ENCODE measurements at regions not wholly inside any gene's neighbourhood (a gene's known extent, or its start where the extent isn't known, plus 50 kb on each side); places are given as distances from the start of the nearest gene placed in this dataset.
A peak's percentile ranks its signal among the peaks of the same experiment; 100 is the strongest.
"Not testable (repeated sequence)": the region's sequence is repeated elsewhere in the genome, so short reads cannot be mapped to it uniquely, and the experiment has no call there.

- no peak for DNase-seq
Measured at GRCh38 chr2:43146083-43146482, 80.3 kb downstream of the ZFP36L2 start.

DNA sequence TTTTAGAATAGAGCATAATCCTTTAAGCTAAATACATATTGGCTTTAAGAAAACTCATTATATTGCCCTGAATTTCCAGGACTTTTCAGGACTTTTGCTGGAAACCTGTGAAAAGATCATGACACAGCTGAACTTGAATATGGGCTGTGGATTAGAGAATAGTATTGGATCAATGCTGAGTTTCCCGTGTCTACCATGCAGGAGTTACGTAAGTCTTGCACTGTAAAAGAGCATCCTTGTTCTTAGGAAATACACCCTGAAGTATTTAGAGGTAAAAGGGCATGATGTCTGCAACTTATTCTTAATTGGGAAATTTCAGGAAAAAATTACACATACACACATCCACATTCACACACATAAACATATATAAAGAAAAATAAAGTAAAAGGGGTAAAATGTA, 82.1 kb downstream of the ZFP36L2 start:
- peak; percentile 78 for DNase-seq

DNA sequence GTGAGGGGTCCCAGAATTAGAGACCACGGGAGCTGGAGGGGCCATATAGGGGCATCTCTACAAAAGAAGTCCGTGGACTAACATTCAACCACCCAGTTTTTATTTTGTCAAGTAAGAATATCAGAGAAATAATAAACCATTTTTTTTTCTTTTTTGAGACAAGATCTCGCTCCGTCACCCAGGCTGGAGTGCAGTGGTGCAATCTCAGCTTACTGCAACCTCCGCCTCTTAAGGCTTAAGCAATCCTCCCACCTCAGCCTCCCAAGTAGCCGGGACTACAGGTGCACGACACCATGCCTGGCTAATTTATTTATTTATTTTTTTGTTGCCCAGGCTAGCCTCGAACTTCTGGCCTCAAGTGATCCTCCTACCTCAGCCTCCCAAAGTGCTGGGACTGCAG, 82.7 kb downstream of the ZFP36L2 start:
- no peak for DNase-seq

GRCh38 chr2:43142921-43143438, 83.4 kb downstream of the ZFP36L2 start:
- peak; percentile 31 for DNase-seq

GRCh38 chr2:43141636-43142151, 84.7 kb downstream of the ZFP36L2 start:
- not testable (repeated sequence) for DNase-seq

GRCh38 chr2:43139996-43140621, 86.3 kb downstream of the ZFP36L2 start:
- no peak for DNase-seq

GRCh38 chr2:43139501-43139900, 86.9 kb downstream of the ZFP36L2 start:
- no peak for DNase-seq

- DNase-seq: no peak
Measured at GRCh38 chr2:43138441-43138840, 88.0 kb downstream of the ZFP36L2 start.

DNA sequence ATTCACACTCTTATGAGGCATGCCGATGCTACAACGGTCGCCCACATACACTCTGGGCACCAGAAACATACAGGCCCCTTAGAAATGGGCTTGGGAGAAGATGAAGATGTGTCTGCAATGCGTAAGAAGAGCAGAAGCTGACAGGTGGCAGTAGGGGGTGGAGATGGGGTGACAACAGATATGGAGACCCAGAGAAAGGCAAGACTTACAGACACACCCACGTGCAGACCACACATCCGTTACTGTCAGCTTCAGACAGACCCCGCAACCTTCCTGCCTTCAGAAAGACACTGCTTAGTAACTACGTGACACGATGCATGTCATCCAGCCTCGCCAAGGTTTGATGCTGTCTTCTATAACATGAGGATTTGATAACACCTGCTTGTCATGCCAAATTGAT, 89.5 kb downstream of the ZFP36L2 start:
- DNase-seq: no peak

DNA sequence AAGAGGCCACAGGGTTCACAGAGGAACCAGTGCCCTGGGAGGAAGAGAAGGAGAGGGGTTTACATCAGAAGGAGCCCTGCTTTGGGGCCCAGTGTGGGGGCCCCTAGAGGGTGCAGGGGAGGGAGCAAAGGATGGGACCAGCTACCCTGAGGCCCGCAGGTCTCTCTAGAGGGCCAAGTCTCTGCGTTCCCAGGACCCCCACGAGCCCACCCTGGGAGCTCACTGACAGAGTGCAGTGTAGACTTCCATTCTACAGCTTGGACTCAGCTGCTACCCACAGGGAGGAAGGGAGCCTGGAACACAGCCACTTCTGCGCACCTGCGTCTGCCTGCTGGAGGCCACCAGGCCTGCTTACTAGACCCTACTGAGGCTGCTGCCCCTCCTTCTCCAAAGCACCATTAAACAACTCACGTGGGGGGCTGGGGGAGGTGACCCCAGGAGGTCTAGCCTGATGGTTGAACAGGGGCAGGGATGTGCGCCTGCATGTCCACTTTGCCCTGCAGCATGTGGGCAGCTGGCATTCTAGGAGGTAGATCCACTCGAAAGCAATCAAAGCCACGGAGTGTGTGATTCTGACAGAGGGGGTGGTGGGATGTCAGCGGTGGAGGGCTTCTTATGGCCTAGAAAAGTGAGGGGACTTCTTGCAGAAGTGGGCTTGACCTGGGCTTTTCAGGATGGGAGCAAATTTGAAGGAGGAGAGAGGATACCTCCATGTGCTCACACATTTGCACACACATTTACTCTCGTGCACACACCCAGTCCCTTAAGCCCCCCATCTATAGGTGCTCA, 90.2 kb downstream of the ZFP36L2 start:
- DNase-seq: no peak

- DNase-seq: no peak
Measured at GRCh38 chr2:43135583-43135982, 90.8 kb downstream of the ZFP36L2 start.

DNA sequence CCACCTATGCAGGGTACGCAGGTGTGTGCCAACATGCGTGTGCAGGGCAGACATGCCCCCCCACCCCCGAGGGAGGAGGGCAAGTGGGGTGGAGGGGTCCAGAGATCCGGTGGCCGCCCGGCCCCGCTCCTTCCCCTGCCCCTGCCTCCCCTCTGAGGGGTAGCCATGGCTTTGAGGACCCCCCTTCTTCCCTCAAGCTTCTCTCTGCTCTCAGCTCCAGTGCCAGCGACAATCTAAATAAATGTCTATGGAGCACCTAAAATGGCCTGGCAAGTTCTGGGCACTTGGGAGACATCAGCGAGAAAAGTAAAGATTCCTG, 91.9 kb downstream of the ZFP36L2 start:
- DNase-seq: no peak

DNA sequence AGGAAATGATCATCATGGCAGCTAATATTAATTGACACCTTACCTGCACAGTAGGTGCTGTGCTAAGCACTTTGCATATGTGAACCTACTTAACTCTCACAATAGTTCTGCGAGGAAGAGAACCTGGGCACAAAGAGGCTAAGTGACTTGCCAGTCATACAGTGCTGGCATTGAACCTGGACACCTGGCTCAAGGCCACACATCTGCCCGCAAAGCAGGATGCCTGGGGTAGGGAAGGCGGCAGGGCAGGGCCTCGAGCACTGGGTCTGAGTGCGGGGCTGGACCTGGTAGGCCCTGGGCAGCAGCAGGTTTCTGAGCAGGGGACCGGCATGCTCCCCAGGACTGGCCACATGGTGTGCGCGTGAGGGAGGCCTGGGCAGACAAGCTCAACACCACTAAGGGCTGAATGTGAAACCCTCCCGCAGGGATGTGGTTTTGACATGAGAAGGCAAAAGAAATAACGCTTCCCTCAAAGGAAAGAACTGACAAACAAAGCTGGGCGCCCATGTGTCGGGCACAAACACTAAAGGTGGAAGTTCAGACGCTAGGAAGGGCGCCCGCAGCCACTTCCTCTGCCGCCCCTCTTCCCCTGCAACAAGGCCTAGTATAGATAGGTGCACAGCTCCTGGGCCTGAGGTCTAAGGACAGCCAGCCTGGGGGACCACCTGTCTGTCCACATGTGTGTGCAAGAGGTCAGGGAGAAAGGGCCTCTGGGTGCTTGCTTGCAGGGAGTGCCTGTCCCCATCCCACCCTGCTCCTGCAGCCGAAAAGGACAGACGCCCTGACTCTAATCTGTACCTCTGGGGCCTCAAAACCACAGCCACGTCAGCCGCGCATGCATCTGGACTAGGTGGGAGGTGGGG, 92.5 kb downstream of the ZFP36L2 start:
- peak; percentile 56 for DNase-seq

DNA sequence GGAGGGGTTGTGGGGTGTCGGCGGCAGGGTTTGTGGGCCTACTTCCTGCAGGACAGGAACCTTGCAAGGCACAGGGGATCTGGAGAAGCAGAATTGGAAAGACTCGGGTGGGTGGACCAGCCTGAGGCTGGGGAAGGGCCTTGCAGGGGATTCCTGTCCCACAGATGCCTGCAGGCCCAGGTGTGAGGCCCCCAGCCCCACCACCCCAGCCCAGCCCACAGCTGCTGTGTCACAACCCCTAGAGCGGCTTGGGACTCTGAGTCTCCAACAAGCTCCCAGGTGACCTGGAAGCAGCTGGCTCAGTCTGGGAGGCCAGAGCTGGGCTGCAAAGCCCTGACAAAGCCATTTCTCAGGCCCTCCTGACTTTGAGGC, 93.1 kb downstream of the ZFP36L2 start:
- no peak for DNase-seq

GRCh38 chr2:43132683-43133301, 93.6 kb downstream of the ZFP36L2 start:
- DNase-seq: peak; percentile 29

DNA sequence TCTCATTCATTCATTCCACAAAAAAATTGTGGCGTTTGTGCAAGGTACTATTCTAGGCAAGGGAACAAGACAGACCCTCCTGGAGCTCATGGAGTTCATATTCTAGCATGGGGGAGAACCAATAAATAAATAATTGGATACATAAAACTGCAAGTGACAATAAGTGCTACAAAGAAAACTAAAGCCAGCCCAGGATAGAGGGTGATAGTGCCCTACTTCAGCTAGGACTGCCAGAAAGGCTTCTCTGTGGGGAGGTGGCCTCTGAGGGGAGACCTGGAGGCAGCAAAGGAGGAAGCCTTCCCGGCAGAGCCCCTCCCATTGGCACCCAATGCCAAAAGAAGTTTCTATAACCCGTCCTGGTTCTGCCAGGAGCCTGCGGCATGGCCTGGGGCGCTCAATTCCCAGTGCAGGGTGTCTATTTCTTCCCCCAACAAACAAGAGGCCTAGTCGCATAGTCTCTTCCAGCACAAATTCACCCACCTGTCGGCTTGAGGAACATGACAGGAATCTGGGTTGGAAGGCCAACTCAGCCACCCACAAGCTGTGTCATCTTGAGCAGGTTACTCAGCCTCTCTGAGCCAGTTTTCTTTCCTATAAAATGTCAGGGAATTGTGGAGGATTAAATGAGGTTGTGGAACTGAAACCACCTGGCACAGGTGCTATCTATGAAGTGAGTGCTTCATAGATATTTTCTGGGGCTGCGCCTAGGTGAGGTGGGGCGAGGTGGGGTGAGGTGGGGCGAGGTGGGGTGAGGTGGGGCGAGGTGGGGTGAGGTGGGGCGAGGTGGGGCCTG, 94.3 kb downstream of the ZFP36L2 start:
- no peak for DNase-seq

GRCh38 chr2:43131051-43131889, 95.1 kb downstream of the ZFP36L2 start:
- peak; percentile 93 for DNase-seq

DNA sequence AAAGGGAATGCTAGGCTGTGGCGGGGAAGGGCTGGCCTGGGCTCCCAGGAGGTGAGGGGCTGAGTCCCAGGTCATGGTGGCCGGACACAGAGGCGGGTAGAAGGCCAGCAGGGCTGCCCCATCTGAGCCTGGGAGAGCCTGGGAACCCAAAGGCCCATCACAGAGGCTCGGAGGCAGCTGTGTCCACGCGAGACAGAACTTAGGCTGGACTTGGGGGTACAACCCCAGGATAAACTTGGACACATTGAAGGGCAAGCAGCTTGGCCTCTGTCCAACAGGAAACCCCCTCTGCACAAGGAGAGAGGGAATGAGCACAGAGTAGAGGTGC, 95.9 kb downstream of the ZFP36L2 start:
- no peak for DNase-seq

- DNase-seq: peak; percentile 79
Measured at GRCh38 chr2:43129676-43130547, 96.5 kb downstream of the ZFP36L2 start.

GRCh38 chr2:43128559-43128955, 97.8 kb downstream of the ZFP36L2 start:
- DNase-seq: peak; percentile 56
